GM21825 (cell line): ENCODE measurements at regions not wholly inside any gene's neighbourhood (a gene's known extent, or its start where the extent isn't known, plus 50 kb on each side); places are given as distances from the start of the nearest gene placed in this dataset.
"Not testable (repeated sequence)": the region's sequence is repeated elsewhere in the genome, so short reads cannot be mapped to it uniquely, and the experiment has no call there.

Experiments used
- ATAC-seq: cut with Tn5 transposase; IDR thresholded peaks from one replicate; pipeline ENCODE4 v1.9.1; 2021; ENCODE audit warnings: mild to moderate bottlenecking, moderate library complexity; ENCODE audit not compliant: unreplicated experiment

GRCh38 chr17:27200476-27200875 is 93.4 kb upstream of the WSB1 start:
- no peak for ATAC-seq

DNA sequence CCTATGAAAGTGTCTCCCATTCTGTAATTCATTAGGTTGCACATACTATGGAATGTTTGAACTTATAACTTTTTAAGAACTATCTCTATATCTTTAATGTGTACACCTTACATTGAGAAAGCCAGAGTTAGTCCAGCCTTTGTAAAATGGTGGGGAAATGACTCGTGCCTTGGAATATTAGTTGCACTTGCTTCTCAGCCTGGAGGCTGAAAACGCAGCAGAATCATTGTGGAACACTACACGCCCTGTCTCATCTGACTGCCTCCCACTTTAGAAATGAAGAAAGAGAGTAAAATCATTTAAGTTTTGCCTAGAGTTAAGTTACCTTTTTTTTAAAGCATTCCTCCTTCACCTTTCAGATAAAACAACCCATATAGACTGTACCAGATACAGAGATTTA is 90.7 kb upstream of the WSB1 start:
- no peak for ATAC-seq

DNA sequence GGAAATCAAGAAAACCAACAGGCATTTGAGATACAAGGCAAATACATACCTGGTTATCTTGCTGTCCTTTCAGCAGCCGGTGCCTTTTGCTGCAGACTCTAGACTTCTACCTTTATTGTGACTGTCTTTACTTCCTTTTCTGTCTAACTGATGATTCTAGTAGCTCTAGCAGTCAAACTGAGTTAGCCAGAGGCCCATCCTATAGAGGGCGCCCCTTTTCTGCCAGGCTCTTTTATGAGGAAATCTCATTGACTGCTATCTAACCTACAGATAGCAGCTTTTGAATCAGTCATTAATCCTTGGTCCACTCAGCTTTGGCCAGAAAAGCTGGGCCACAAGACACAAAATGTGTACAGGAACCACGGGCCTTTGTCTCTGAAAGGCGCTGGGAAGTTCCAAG is 87.5 kb upstream of the WSB1 start:
- ATAC-seq: no peak

- no peak for ATAC-seq
Observed at GRCh38 chr17:27207073-27207513, 86.8 kb upstream of the WSB1 start.

DNA sequence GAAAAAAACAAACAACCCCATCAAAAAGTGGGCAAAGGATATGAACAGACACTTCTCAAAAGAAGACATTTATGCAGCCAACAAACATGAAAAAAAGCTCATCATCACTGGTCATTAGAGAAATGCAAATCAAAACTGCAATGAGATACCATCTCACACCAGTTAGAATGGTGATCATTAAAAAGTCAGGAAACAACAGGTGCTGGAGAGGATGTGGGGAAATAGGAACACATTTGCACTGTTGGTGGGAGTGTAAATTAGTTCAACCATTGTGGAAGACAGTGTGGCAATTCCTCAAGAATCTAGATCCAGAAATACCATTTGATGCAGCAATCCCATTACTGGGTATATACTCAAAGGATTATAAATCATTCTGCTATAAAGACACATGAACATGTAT is 85.5 kb upstream of the WSB1 start:
- not testable (repeated sequence) for ATAC-seq

- no peak for ATAC-seq
Observed at GRCh38 chr17:27209316-27209715, 84.6 kb upstream of the WSB1 start.

GRCh38 chr17:27210809-27211208 is 83.1 kb upstream of the WSB1 start:
- ATAC-seq: not testable (repeated sequence)

DNA sequence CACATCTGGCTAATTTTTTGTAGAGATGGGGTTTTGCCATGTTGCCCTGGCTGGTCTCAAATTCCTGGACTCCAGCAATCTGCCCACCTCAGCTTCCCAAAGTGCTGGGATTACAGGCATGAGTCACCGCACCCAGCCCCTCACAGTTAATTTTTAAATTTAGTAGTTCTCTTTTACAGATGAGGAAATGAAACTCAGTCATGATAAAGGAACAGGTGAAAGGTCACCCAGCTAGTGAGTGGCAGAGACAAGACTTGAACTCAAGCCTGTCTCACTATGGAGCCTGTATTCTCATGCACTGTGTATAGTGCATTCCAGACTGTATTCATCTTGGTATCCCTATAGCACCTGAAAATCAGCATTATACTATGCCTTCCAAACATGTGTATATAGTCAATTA is 77.1 kb upstream of the WSB1 start:
- ATAC-seq: no peak

DNA sequence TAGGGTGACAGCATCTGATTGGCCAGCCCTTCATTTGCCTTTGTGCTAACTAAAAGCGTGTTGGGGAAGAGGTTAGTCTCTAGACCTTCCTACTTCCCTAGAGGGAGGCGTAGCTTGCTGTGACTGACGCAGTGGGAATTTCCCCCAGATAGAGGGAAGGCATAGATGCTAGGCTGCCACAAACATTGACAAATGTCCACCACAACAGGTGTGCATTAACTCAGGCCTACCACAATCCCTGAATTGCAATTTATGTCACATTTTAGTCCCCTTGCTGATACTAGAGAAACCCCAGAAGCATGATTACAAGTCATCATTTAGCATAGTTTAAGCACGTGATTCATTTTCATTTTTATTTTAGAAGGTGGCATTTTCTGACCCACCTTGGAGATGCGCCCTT is 76.3 kb upstream of the WSB1 start:
- peak; percentile 84 for ATAC-seq

DNA sequence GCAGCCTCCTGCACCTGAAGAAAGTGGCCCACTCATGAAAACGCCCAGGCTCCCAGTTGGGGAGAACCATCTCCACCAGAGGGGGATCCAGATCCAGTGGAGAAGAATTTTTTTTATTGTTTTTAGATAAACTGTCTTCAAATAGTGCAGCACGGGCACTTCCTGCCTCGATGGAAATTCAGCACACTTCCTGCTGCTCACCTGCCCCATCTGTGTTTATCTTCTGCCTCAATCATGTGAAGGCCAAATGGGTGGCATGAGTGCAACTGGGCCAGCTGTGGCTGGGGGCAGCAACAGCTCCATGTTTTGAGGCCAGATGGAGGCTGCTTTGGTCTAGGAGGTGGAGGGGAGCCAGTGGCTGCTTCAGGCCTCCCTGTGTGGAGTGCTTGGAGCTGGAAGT is 75.9 kb upstream of the WSB1 start:
- ATAC-seq: no peak

DNA sequence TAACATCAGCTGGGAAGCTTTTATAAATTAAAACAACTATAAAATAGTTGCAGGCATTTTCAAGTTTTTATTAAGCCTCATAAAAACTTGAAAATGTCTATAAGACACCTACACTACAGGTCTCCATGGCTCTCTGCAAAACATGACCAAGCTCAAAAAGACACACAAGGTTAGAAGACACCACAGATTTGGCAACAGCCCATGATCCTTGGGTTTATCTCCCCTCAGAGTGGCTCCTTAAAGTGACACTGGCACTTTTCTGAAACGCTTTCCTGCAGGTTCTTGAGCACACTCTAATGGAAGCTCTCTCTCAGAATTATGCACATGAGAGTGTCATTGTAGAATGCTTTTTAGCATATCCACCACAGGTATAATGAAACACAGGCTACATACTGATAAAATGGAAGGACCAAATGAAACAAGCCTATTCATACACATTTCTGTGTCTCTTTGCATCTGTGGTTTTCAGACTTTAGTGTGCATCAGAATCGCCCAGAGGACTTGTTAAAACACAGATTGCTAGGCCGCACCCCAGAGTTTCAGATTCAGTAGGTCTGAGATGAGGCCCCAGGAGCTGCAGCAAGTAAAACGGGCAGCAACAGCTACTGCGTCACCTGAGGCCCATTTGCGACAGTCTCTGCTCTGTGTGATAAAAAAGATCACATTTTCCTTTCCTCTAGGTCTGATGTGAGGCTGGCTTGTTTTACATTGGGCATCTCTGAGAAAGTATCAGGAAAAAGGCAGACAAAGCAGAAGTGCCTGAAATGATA is 75.0 kb upstream of the WSB1 start:
- ATAC-seq: peak; percentile 51

DNA sequence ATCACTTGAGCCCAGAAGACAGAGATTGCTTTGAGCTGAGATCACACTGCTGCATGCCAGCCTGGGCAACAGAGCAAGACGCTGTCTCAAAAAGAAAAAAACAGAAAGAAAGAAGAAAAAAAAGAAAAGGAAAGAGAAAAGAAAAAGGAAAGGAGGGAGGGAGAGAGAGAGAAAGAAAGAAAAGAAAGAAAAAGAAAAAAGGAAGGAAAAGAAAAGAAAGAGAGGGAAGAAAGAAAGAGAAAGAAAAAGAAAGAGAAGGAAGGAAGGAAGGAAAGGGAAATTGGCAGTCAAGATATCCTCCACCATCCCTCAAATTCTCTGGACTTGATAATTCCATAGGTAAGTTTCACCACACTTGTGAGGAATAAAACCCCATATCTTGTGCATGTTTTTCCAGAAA is 71.4 kb upstream of the WSB1 start:
- ATAC-seq: no peak

GRCh38 chr17:27224526-27225315 is 69.2 kb upstream of the WSB1 start:
- no peak for ATAC-seq

DNA sequence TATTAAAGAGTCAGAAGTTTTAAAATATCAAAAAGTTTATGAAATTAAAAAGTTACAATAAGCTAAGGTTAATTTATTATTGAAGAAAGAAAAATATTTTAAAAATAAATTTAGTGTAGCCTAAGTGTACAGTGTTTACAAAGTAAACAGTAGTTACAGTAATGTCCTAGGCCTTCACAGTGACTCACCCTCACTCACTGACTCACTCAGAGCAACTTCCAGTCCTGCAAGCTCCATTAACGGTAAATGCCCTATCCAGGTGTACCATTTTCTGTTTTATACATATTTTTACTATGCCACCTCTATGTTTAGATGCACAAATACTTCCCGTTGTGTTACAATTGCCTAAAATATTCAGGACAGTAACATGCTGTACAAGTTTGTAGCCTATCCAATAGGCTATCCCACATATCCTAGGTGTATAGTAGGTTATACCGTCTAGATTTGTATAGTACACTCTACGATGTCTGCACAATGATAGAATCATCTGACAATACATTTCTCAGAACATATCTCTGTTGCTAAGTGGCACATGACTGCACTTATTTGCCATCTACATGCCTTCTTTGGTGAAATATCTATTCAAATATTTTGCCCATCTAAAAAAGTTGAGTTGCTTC is 67.2 kb upstream of the WSB1 start:
- no peak for ATAC-seq

DNA sequence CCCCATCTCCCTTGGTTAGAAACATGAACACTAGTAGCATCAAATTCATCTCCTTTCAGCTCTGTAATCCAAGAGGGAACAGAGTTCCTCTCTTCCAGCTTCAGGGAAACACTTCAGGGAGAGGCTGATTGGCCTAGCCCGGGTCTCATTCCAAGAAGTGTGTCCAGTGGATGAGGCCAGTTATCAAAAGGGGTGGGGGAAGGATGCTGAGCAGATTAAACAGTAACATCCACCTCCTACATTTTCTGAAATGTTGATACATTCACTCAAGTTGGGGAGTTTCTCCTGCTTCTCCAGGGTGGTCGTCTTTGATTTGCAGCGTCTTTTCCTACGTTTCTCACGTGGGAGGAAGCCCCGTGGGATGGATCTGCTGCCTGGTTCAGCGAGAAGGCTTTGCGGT is 62.9 kb upstream of the WSB1 start:
- no peak for ATAC-seq

DNA sequence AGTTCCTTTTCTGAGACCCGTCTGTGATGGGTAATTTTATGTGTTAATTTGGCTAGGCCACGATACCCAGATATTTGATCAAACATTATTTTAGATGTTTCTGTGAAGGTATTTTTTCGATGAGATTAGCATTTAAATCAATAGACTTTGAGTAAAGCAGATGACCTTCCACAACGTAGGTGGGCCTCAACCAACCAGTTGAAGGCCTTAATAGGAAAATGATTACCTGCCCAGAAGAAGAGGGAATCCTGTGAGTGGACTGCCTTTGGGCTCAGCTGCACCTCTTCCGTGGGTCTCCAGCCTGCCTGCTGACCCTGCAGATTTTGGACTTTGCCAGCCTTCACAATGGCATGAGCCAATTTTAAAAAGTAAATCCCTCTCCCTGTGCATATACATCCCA is 61.6 kb upstream of the WSB1 start:
- no peak for ATAC-seq

- no peak for ATAC-seq
Observed at GRCh38 chr17:27233059-27233458, 60.9 kb upstream of the WSB1 start.

GRCh38 chr17:27233776-27234175 is 60.1 kb upstream of the WSB1 start:
- ATAC-seq: no peak

DNA sequence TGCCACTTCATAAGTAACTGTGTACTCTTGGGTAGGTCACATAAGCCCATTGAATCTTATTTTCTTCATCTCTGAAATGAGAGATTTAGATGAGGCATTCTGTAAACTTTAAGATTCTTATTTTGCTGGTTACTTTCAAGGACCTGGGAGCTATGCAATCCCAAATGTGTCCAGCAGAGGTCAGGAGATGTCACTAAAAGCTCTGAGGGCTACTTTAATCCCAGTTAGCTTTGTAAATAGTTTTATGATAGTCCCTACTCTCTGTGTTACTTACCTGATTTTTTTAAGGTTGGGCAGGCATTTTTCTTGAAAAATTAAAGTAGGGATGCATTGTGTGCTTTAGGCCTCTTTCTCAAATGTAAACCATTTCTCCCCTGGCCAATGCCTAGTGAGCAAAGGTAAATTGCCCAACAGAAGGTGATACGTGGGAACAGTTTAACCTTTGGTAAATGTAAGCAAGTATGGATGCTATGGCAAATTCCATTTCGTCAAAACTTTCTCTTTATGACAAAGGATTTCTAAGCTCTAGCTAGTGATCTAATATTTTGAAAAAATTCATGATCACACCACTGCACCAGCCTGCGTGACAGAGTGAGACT is 57.1 kb upstream of the WSB1 start:
- no peak for ATAC-seq

- no peak for ATAC-seq
Observed at GRCh38 chr17:27237890-27238289, 56.0 kb upstream of the WSB1 start.

DNA sequence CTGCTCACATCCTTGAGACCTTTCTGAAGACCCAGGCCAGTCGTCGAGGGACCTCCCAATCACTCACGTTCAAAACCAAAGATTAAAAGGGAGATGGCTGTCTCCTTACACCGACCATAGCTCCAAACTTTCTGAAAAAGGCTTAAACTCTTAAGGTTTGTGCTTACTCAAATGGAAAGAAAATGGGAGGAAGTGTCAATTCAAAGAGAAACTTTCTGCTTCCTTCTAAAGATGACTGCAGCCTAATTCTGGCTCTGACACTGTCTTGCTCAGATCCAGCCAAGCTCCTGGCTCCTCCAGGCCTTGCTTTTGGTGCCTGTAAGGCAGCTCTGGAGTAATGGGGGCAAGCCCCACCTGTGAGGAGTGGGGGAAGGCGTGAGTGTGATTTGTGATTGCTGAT is 54.9 kb upstream of the WSB1 start:
- ATAC-seq: peak; percentile 57

- no peak for ATAC-seq
Observed at GRCh38 chr17:27239584-27239983, 54.3 kb upstream of the WSB1 start.
